ENCODE measurements at regions not wholly inside any gene's neighbourhood (a gene's known extent, or its start where the extent isn't known, plus 50 kb on each side); places are given as distances from the start of the nearest gene placed in this dataset.
A peak's percentile ranks its signal among the peaks of the same experiment; 100 is the strongest.

GRCh38 chr20:39190666-39191570 lies 228.8 kb downstream of the DHX35 start:
- H2AK5ac ChIP-seq (ENCODE audit: low read depth, low read length) = no peak overlapping the region
- no peaks in the 10 kb centered on the region for H3K36me3 ChIP-seq (ENCODE audit: control insufficient read depth in 2 of 4, insufficient read depth in 4 of 4, low read length in 3 of 4)
- no peak overlapping the region for H4K5ac ChIP-seq (ENCODE audit: insufficient read length, low read depth, low read length)
- H3K9ac ChIP-seq (replicated peaks in 1 of 4; ENCODE audit: extremely low read depth in 1 of 4, low read depth in 3 of 4, low read length in 3 of 4) = no peak overlapping the region
- H3K27ac ChIP-seq (ENCODE audit: low read depth, low read length) = no peak overlapping the region
- H3K14ac ChIP-seq (ENCODE audit: insufficient read length) = no peak overlapping the region
- WGBS, 2 experiments (ENCODE audit: extremely low coverage in 1 of 2, insufficient coverage in 1 of 2, insufficient read length in 1 of 2, insufficient replicate concordance in 2 of 2, low coverage in 1 of 2, low lambda C conversion rate in 2 of 2, missing lambda C conversion rate in 1 of 2) = 91% methylated on average over 12 of the region's 12 CpGs; no CpG with 5 or more reads in 1 of the 2 experiments
- no peak overlapping the region for H3K4me2 ChIP-seq (ENCODE audit: insufficient read depth in 1 of 2, low read depth in 2 of 2, low read length in 2 of 2)
- H3K4me1 ChIP-seq (replicated peaks in 1 of 4; ENCODE audit: control insufficient read depth in 3 of 4, insufficient read depth in 4 of 4, low read length in 3 of 4) = peaks cover 0 to 2% (median 0%) of the 10 kb centered on the region in 4 experiments; a peak in 1 of 7 replicates
- H3K23me2 ChIP-seq (ENCODE audit: low read depth, low read length) = no peaks in the 10 kb centered on the region
- no peaks in the 10 kb centered on the region for H3K79me1 ChIP-seq (ENCODE audit: low read depth, low read length)
- no peak overlapping the region for H2BK120ac ChIP-seq (replicated peaks; ENCODE audit: low read depth, low read length)
- no peak overlapping the region for H3K56ac ChIP-seq (replicated peaks; ENCODE audit: insufficient read length, low read depth, low read length)
- H2BK20ac ChIP-seq (ENCODE audit: low read length) = no peak overlapping the region
- no peak overlapping the region for H2BK5ac ChIP-seq (ENCODE audit: low read depth, low read length)
- H3K9me3 ChIP-seq (ENCODE audit: insufficient read depth in 2 of 2, low read depth in 1 of 2, low read length in 1 of 2) = peaks cover 0 to 3% of the 10 kb centered on the region in 2 experiments; a peak in 1 of 4 replicates
- TF ChIP-seq JUND (IDR thresholded peaks at IDR 0.05; ENCODE audit: low read length) (0 out of 2 replicates have a peak, but pooled peaks have one; percentile 8), KDM4A (IDR thresholded peaks at IDR 0.05; ENCODE audit: low read depth, low read length, severe bottlenecking) (no peak)
- H3K23ac ChIP-seq (ENCODE audit: insufficient read length) = no peak overlapping the region
- H3K27me3 ChIP-seq (replicated peaks in 1 of 4; ENCODE audit: control insufficient read depth in 3 of 4, extremely low read depth in 1 of 4, insufficient read depth in 3 of 4, low read length in 3 of 4) = no peaks in the 10 kb centered on the region
- CTCF ChIA-PET (ENCODE audit: partially characterized antibody) = interaction anchor here (1.1 kb wide), 1 partner anchor 503 kb away, joined by 3 read pairs; no protein-coding TSS in a partner anchor
- no peak overlapping the region for H4K91ac ChIP-seq (replicated peaks; ENCODE audit: insufficient read length, low read length)
- H2BK12ac ChIP-seq (ENCODE audit: low read depth, low read length) = 0 out of 2 replicates have a peak overlapping the region, but pooled peaks have one; percentile 10
- no peaks in the 10 kb centered on the region for H4K20me1 ChIP-seq (replicated peaks in 1 of 2; ENCODE audit: control insufficient read depth in 1 of 2, insufficient read depth in 2 of 2, low read length in 2 of 2)
- peak in 1 of 2 experiments; percentile 38 for DNase-seq (ENCODE audit: low read depth in 1 of 2, low spot score in 2 of 2)
- H4K8ac ChIP-seq (ENCODE audit: extremely low read depth, insufficient read depth, low read length) = no peak overlapping the region
- H3K4me3 ChIP-seq (ENCODE audit: extremely low read depth in 1 of 4, insufficient read depth in 2 of 4, low read depth in 3 of 4, low read length in 4 of 4) = no peak overlapping the region
- no peak overlapping the region for H3K4ac ChIP-seq (replicated peaks; ENCODE audit: insufficient read length, low read depth, low read length)
- no peak overlapping the region for H3K18ac ChIP-seq (ENCODE audit: extremely low read depth, low read length)
- H2AFZ ChIP-seq (ENCODE audit: low read length) = no peak overlapping the region
- H2BK15ac ChIP-seq (ENCODE audit: low read length) = no peak overlapping the region
- H3K79me2 ChIP-seq (ENCODE audit: control insufficient read depth in 1 of 2, insufficient read depth in 2 of 2, low read length in 2 of 2) = no peaks in the 10 kb centered on the region
- POLR2A ChIA-PET (ENCODE audit: partially characterized antibody) = interaction anchor here (0.6 kb wide), 1 partner anchor 1474 kb away, joined by 3 read pairs; no protein-coding TSS in a partner anchor
- no peak for FAIRE-seq
